NCI-H2081 (cell line): ENCODE measurements at regions not wholly inside any gene's neighbourhood (a gene's known extent, or its start where the extent isn't known, plus 50 kb on each side); places are given as distances from the start of the nearest gene placed in this dataset.

Experiments
- DNase-seq, 2 experiments: peaks; one replicate each; lab custom pipeline; 2025; lab: John Stamatoyannopoulos, UW

- DNase-seq: no peak
Measured at GRCh38 chr1:199282751-199283305, 644.0 kb downstream of the PTPRC start.

- no peak for DNase-seq
Measured at GRCh38 chr1:199283794-199284193, 645.0 kb downstream of the PTPRC start.

- no peak for DNase-seq
Measured at GRCh38 chr1:199287206-199287605, 648.4 kb downstream of the PTPRC start.

GRCh38 chr1:199287647-199288046, 648.8 kb downstream of the PTPRC start:
- DNase-seq: no peak

- DNase-seq: no peak
Measured at GRCh38 chr1:199290186-199290585, 651.3 kb downstream of the PTPRC start.

- DNase-seq: no peak
Measured at GRCh38 chr1:199291022-199291740, 652.3 kb downstream of the PTPRC start.

- no peak for DNase-seq
Measured at GRCh38 chr1:199292896-199293295, 654.1 kb downstream of the PTPRC start.

- peak in 1 of 2 experiments; percentile 37 for DNase-seq
Measured at GRCh38 chr1:199295107-199295506, 656.3 kb downstream of the PTPRC start.

GRCh38 chr1:199297174-199297573, 658.3 kb downstream of the PTPRC start:
- no peak for DNase-seq

- no peak for DNase-seq
Measured at GRCh38 chr1:199297887-199298286, 659.0 kb downstream of the PTPRC start.

GRCh38 chr1:199298825-199299224, 660.0 kb downstream of the PTPRC start:
- DNase-seq: no peak

GRCh38 chr1:199301472-199302217, 662.8 kb downstream of the PTPRC start:
- no peak for DNase-seq

GRCh38 chr1:199302554-199302953, 663.7 kb downstream of the PTPRC start:
- DNase-seq: no peak

- DNase-seq: no peak
Measured at GRCh38 chr1:199303035-199303434, 664.2 kb downstream of the PTPRC start.

- DNase-seq: no peak
Measured at GRCh38 chr1:199305053-199305452, 666.2 kb downstream of the PTPRC start.

- no peak for DNase-seq
Measured at GRCh38 chr1:199307496-199308264, 668.8 kb downstream of the PTPRC start.

- DNase-seq: no peak
Measured at GRCh38 chr1:199308349-199308846, 669.6 kb downstream of the PTPRC start.

- no peak for DNase-seq
Measured at GRCh38 chr1:199310708-199311107, 671.9 kb downstream of the PTPRC start.

GRCh38 chr1:199311478-199312262, 672.8 kb downstream of the PTPRC start:
- no peak for DNase-seq

GRCh38 chr1:199312626-199313025, 673.8 kb downstream of the PTPRC start:
- no peak for DNase-seq

- DNase-seq: no peak
Measured at GRCh38 chr1:199313444-199313843, 674.6 kb downstream of the PTPRC start.
